ENCODE measurements at regions not wholly inside any gene's neighbourhood (a gene's known extent, or its start where the extent isn't known, plus 50 kb on each side); places are given as distances from the start of the nearest gene placed in this dataset.

GRCh38 chr1:182213163-182213562 lies 151.7 kb upstream of the ZNF648 start:
- intact Hi-C loops (cut with DNase I), result no loop called here
- Histone ChIP-seq H3K27ac (ENCODE audit: low read depth in 2 of 2, low read length in 2 of 2) (no peak overlapping the region), H3K4me3 (ENCODE audit: low read length in 3 of 3) (no peak overlapping the region), H3K9ac (ENCODE audit: low read length in 3 of 3) (no peak overlapping the region), H3K36me3 (ENCODE audit: control insufficient read depth in 2 of 3, insufficient read depth in 3 of 3, low read length in 3 of 3) (no peaks in the 10 kb centered on the region), H3K4me1 (ENCODE audit: control insufficient read depth in 2 of 3, insufficient read depth in 2 of 3, low read depth in 1 of 3, low read length in 3 of 3) (no peaks in the 10 kb centered on the region), H3K27me3 (ENCODE audit: control insufficient read depth, insufficient read depth, low read length) (no peaks in the 10 kb centered on the region), H3K9me3 (ENCODE audit: control insufficient read depth in 2 of 3, insufficient read depth in 1 of 3, low read length in 3 of 3) (no peaks in the 10 kb centered on the region)
- FAIRE-seq, result no peak
- TF ChIP-seq, protein P1, sequence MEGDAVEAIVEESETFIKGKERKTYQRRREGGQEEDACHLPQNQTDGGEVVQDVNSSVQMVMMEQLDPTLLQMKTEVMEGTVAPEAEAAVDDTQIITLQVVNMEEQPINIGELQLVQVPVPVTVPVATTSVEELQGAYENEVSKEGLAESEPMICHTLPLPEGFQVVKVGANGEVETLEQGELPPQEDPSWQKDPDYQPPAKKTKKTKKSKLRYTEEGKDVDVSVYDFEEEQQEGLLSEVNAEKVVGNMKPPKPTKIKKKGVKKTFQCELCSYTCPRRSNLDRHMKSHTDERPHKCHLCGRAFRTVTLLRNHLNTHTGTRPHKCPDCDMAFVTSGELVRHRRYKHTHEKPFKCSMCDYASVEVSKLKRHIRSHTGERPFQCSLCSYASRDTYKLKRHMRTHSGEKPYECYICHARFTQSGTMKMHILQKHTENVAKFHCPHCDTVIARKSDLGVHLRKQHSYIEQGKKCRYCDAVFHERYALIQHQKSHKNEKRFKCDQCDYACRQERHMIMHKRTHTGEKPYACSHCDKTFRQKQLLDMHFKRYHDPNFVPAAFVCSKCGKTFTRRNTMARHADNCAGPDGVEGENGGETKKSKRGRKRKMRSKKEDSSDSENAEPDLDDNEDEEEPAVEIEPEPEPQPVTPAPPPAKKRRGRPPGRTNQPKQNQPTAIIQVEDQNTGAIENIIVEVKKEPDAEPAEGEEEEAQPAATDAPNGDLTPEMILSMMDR (IDR thresholded peaks at IDR 0.05; ENCODE audit: borderline replicate concordance, extremely low read depth, insufficient read depth), result no peak
- no peak for DNase-seq

GRCh38 chr1:182211386-182211785 lies 149.9 kb upstream of the ZNF648 start:
- H3K9ac ChIP-seq (ENCODE audit: low read length in 3 of 3), result no peak overlapping the region
- H3K36me3 ChIP-seq (ENCODE audit: control insufficient read depth in 2 of 3, insufficient read depth in 3 of 3, low read length in 3 of 3), result no peaks in the 10 kb centered on the region
- no peaks in the 10 kb centered on the region for H3K9me3 ChIP-seq (ENCODE audit: control insufficient read depth in 2 of 3, insufficient read depth in 1 of 3, low read length in 3 of 3)
- no peak for FAIRE-seq
- no peak overlapping the region for H3K27ac ChIP-seq (ENCODE audit: low read depth in 2 of 2, low read length in 2 of 2)
- H3K27me3 ChIP-seq (ENCODE audit: control insufficient read depth, insufficient read depth, low read length), result no peaks in the 10 kb centered on the region
- no peaks in the 10 kb centered on the region for H3K4me1 ChIP-seq (ENCODE audit: control insufficient read depth in 2 of 3, insufficient read depth in 2 of 3, low read depth in 1 of 3, low read length in 3 of 3)
- DNase-seq, result no peak
- TF ChIP-seq, protein P1 (IDR thresholded peaks at IDR 0.05; ENCODE audit: borderline replicate concordance, extremely low read depth, insufficient read depth), result no peak
- H3K4me3 ChIP-seq (ENCODE audit: low read length in 3 of 3), result no peak overlapping the region
- intact Hi-C loops (cut with DNase I), result no loop called here

DNA sequence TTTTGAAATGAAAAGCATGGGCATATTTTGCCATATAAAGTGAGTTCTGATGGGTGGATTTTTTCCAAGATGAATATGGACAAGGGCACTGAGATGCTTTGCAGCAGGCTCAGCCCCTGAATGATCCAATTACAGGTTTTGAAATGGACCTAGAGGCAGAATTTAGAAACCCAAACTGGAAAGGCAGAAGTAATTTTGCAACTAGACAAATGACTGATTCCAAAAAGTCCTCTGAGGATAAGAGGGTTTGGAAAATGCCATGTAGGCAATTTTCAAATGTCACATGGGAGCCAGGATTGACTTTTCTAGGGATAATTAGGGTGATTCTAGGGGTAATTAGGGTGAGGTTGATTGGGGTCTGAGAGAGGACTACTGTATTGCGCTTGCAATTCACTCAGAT lies 148.9 kb upstream of the ZNF648 start:
- no peak overlapping the region for H3K27ac ChIP-seq (ENCODE audit: low read depth in 2 of 2, low read length in 2 of 2)
- H3K36me3 ChIP-seq (ENCODE audit: control insufficient read depth in 2 of 3, insufficient read depth in 3 of 3, low read length in 3 of 3), result no peaks in the 10 kb centered on the region
- no peaks in the 10 kb centered on the region for H3K27me3 ChIP-seq (ENCODE audit: control insufficient read depth, insufficient read depth, low read length)
- FAIRE-seq, result no peak
- intact Hi-C loops (cut with DNase I), result no loop called here
- H3K9me3 ChIP-seq (ENCODE audit: control insufficient read depth in 2 of 3, insufficient read depth in 1 of 3, low read length in 3 of 3), result no peaks in the 10 kb centered on the region
- H3K4me1 ChIP-seq (ENCODE audit: control insufficient read depth in 2 of 3, insufficient read depth in 2 of 3, low read depth in 1 of 3, low read length in 3 of 3), result no peaks in the 10 kb centered on the region
- DNase-seq, result no peak
- no peak overlapping the region for H3K9ac ChIP-seq (ENCODE audit: low read length in 3 of 3)
- H3K4me3 ChIP-seq (ENCODE audit: low read length in 3 of 3), result no peak overlapping the region
- TF ChIP-seq, protein P1 (IDR thresholded peaks at IDR 0.05; ENCODE audit: borderline replicate concordance, extremely low read depth, insufficient read depth), result no peak

DNA sequence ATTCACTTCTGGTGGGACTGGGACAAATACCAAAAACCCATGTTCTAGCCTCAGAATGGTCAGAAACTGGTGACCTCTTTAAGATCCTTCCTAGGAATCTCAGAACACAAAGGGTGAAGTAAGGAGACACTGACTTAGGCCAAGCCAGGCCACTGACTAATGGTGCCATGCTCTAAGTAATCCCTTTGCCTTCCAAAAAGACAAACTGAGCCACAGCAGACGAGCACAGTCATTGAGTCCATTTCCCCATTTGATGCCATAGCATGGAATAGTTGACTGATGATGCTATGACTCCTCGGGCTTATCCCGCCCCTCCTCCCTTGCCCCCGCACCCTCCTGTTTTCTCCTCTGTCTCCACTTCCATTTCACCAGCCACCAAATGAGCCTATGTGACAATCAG lies 145.8 kb upstream of the ZNF648 start:
- Histone ChIP-seq H3K9ac (ENCODE audit: low read length in 3 of 3) (no peak overlapping the region), H3K4me3 (ENCODE audit: low read length in 3 of 3) (no peak overlapping the region), H3K36me3 (ENCODE audit: control insufficient read depth in 2 of 3, insufficient read depth in 3 of 3, low read length in 3 of 3) (no peaks in the 10 kb centered on the region), H3K27me3 (ENCODE audit: control insufficient read depth, insufficient read depth, low read length) (no peaks in the 10 kb centered on the region), H3K4me1 (ENCODE audit: control insufficient read depth in 2 of 3, insufficient read depth in 2 of 3, low read depth in 1 of 3, low read length in 3 of 3) (no peaks in the 10 kb centered on the region), H3K9me3 (ENCODE audit: control insufficient read depth in 2 of 3, insufficient read depth in 1 of 3, low read length in 3 of 3) (no peaks in the 10 kb centered on the region), H3K27ac (ENCODE audit: low read depth in 2 of 2, low read length in 2 of 2) (peak overlapping the region in 1 of 2 donors; percentile 7)
- FAIRE-seq (no peak), DNase-seq (no peak)
- TF ChIP-seq, protein P1 (IDR thresholded peaks at IDR 0.05; ENCODE audit: borderline replicate concordance, extremely low read depth, insufficient read depth), result no peak
- intact Hi-C loops (cut with DNase I), result no loop called here

All from kidney (tissue), 13 donors.